K562 (cell line): ENCODE measurements at regions not wholly inside any gene's neighbourhood (a gene's known extent, or its start where the extent isn't known, plus 50 kb on each side); places are given as distances from the start of the nearest gene placed in this dataset.

Source experiments
- ATAC-seq: fragments of 200-7000 bp; cut with Tn5 transposase; 3 replicates; pipeline ENCODE4 v1.9.1; 2020; ENCODE audit warnings: moderate library complexity
- BruUV-seq: library from RNA; stranded (reverse); fragments of 400-500 nt; replicated peaks from 2 replicates; lab custom pipeline; 2021; lab: Mats Ljungman, UMichigan
- CTCF ChIA-PET: fragments of 300-600 bp; formaldehyde crosslinking; extraction: SDS; loops from one replicate; lab custom pipeline; 2021; ENCODE audit warnings: low intra/inter-chr PET ratio; lab: Yijun Ruan, JAX
- POLR2A ChIA-PET: fragments of 300-600, 350-650 bp; sonication (Branson Sonifier 250); formaldehyde crosslinking; extraction: SDS; loops from one replicate; lab custom pipeline; 2021; ENCODE audit warnings: antibody characterized with exemption, inconsistent platforms; lab: Yijun Ruan, JAX
- DNase-seq, 4 experiments: peaks; one replicate each; pipeline versions ENCODE4 v3.0.0 to v3.0.0-alpha.2; 2011 to 2018; ENCODE audit warnings: low spot score in 3 of 4, mixed read lengths in 3 of 4; ENCODE audit errors: extremely low read depth in 1 of 4
- FAIRE-seq: peaks from 2 replicates; lab custom pipeline; 2011; peaks lifted over from hg19 to GRCh38; lab: Jason Lieb, UNC
- H2AFZ ChIP-seq: 2 replicates; pipeline ENCODE4 v1.6.0; 2011; ENCODE audit warnings: low read depth, low read length, control low read depth, inconsistent platforms
- H3K27ac ChIP-seq: fragments of 200-600 bp; 3 replicates; pipeline ENCODE4 v1.8.0; 2011; ENCODE audit warnings: low read depth, mild to moderate bottlenecking, control low read depth, inconsistent platforms, low read length, moderate library complexity, mixed read lengths; ENCODE audit errors: extremely low read depth
- H3K27me3 ChIP-seq, 2 experiments: fragments of 300-600 bp in 1 of 2; 2 replicates in 1 of 2; 3 replicates in 1 of 2; pipeline versions ENCODE4 v1.6.0 to v1.8.0; 2011; ENCODE audit warnings: inconsistent platforms in 2 of 2, low read length in 2 of 2, mild to moderate bottlenecking in 1 of 2, mixed read lengths in 1 of 2, moderate library complexity in 1 of 2; ENCODE audit not compliant: control insufficient read depth in 2 of 2, insufficient read depth in 2 of 2
- H3K36me3 ChIP-seq: fragments of 300-600 bp; 3 replicates; pipeline ENCODE4 v1.8.0; 2011; ENCODE audit warnings: mild to moderate bottlenecking, low read length, inconsistent platforms; ENCODE audit not compliant: control insufficient read depth, insufficient read depth
- H3K4me1 ChIP-seq, 2 experiments: fragments of 200-600 bp in 1 of 2; replicated peaks in 1 of 2; 2 replicates in 1 of 2; 3 replicates in 1 of 2; pipeline versions ENCODE4 v1.5.1 to v1.8.0; 2011; ENCODE audit warnings: inconsistent platforms in 2 of 2, low read length in 2 of 2, mild to moderate bottlenecking in 1 of 2, mixed read lengths in 1 of 2, moderate library complexity in 1 of 2; ENCODE audit not compliant: control insufficient read depth in 2 of 2, insufficient read depth in 2 of 2
- H3K4me2 ChIP-seq: 2 replicates; pipeline ENCODE4 v1.6.1; 2011; ENCODE audit warnings: low read length, control low read depth, inconsistent platforms, mixed read lengths; ENCODE audit not compliant: insufficient read depth
- H3K4me3 ChIP-seq: fragments of 200-600 bp; sonication (generic), shearing (Covaris generic); 2 replicates; pipeline ENCODE4 v1.5.1; 2016; ENCODE audit warnings: control low read depth, inconsistent platforms
- H3K79me2 ChIP-seq: fragments of 200-600 bp; 3 replicates; pipeline ENCODE4 v1.8.0; 2011; ENCODE audit warnings: low read length, inconsistent platforms; ENCODE audit not compliant: control insufficient read depth, insufficient read depth
- H3K9ac ChIP-seq, 2 experiments: 2 replicates each; pipeline versions ENCODE4 v1.6.0 to v1.6.1; 2011; ENCODE audit warnings: low read depth in 2 of 2, low read length in 2 of 2, control low read depth in 1 of 2, inconsistent platforms in 1 of 2, mild to moderate bottlenecking in 1 of 2, mixed read lengths in 1 of 2; ENCODE audit not compliant: insufficient read depth in 1 of 2
- H3K9me1 ChIP-seq: one replicate; pipeline ENCODE4 v1.6.0; 2011; ENCODE audit warnings: inconsistent platforms, mild to moderate bottlenecking, low read length, moderate library complexity; ENCODE audit not compliant: control insufficient read depth, insufficient read depth
- H3K9me3 ChIP-seq: replicated peaks from 2 replicates; pipeline ENCODE4 v1.5.1; 2011; ENCODE audit warnings: low read depth, low read length, inconsistent platforms; ENCODE audit not compliant: control insufficient read depth, insufficient read depth
- H4K20me1 ChIP-seq: replicated peaks from 2 replicates; pipeline ENCODE4 v1.6.1; 2011; ENCODE audit warnings: low read length, inconsistent platforms, mixed read lengths; ENCODE audit not compliant: control insufficient read depth, insufficient read depth
- ILK ChIP-seq: fragments of 450-650 bp; IDR thresholded peaks from 2 replicates; pipeline ENCODE4 v1.6.1; 2016; ENCODE audit warnings: missing genetic modification characterization, low read depth, mild to moderate bottlenecking, missing compliant biosample characterization, moderate library complexity, borderline replicate concordance
- NR1H2 ChIP-seq: sonication (generic); formaldehyde crosslinking; IDR thresholded peaks from 2 replicates; pipeline ENCODE4 v1.4.0; 2020; ENCODE audit warnings: mild to moderate bottlenecking, missing genetic modification reagents
- RNF2 ChIP-seq: sonication (generic); IDR thresholded peaks from 2 replicates; pipeline ENCODE4 v1.6.1; 2016
- TAL1 ChIP-seq: fragments of 450-650 bp; IDR thresholded peaks from 2 replicates; pipeline ENCODE4 v1.6.1; 2016; ENCODE audit warnings: mild to moderate bottlenecking
- ZBTB1 ChIP-seq: sonication (generic); formaldehyde crosslinking; IDR thresholded peaks from 2 replicates; pipeline ENCODE4 v1.8.1; 2023; ENCODE audit warnings: missing genetic modification reagents, low read depth, mild to moderate bottlenecking, borderline replicate concordance
- ZNF143 ChIP-seq: sonication (generic); formaldehyde crosslinking; IDR thresholded peaks from 2 replicates; pipeline ENCODE4 v1.9.0; 2022; ENCODE audit warnings: mild to moderate bottlenecking, missing genetic modification reagents
- ZNF354B ChIP-seq: fragments of 250-450 bp; sonication (Bioruptor Pico); IDR thresholded peaks from 2 replicates; pipeline ENCODE4 v1.4.0; 2020
- WGBS: fragments of 100-300 bp; shearing (Covaris generic); methylation state at CpG from one replicate; pipeline ENCODE4 v1.1.6; 2016; ENCODE audit warnings: low coverage, mixed read lengths; ENCODE audit not compliant: insufficient coverage; ENCODE audit errors: missing lambda C conversion rate; 5-methylcytosine and 5-hydroxymethylcytosine counted together
- in situ Hi-C: fragments of 300-500 bp; cut with MboI; formaldehyde crosslinking; loops from 4 replicates; pipeline ENCODE4 v1.15.0; 2018; ENCODE audit warnings: inconsistent platforms, mixed read lengths
- intact Hi-C: fragments of 100-400 bp; cut with micrococcal nuclease; formaldehyde crosslinking; loops from 2 replicates; pipeline ENCODE4 v1.14.2; 2022
- TF ChIP-seq, protein P1 (sequence below): sonication (generic); IDR thresholded peaks from 2 replicates; pipeline ENCODE4 v1.6.1; 2016
- TF ChIP-seq, protein P2 (sequence below): fragments of 250-450 bp; sonication (Bioruptor Pico); IDR thresholded peaks from 2 replicates; pipeline ENCODE4 v1.4.0; 2020; ENCODE audit warnings: mild to moderate bottlenecking, moderate library complexity, borderline replicate concordance

DNA sequence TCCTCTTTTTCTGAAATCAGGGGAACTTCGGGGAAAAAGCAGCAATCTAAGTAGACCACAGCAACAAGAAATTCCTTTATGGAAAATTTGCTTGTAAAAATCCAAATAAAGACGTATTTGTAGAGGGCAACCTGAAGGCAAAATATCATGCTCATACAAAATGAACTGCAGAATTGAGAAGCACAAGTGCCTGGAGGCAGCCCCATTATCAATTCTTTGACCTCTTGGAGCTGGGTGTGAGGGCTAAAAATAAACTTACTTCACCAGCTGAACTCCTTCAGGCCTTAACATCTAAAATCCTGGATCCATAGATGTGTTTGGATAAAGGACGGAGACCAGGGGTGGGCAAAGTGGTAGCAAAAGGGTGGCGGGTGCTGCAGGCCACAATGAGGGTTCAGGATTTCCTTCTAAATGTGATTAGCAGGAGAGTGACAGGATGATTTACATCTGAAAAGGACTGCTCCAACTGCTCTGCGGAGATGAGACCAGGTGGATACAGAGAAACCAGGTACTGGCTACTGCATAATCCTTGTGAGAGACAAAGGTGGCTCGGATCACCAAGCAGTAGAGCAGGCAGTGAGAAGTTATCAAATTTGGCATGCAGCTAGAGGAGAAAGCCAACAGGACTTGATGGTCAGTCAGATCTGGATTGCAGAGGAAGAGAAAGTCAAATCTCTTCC, 81.7 kb upstream of the TJP1 start:
- Histone ChIP-seq H4K20me1 (no peaks in the 10 kb centered on the region), H3K4me2 (no peak overlapping the region)
- in situ Hi-C loops: no loop called here

DNA sequence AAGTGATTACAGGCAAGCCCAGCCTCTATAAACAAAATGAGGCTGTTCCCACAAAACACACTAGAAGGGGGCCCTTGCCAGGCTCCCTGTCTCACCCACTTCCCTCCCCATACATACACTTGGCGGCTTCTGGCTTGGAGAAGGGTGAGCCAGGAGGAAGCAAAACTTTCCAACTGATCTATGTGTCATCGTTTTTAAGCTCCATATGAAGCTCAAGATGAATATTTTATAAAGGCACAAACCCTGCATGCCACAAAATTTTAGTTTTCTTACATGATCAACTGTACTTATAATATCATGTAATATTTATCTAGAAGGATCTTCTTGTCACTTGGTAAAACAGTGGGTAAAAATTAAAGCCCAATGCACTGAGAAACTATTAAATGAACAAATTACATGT, 80.8 kb upstream of the TJP1 start:
- Histone ChIP-seq H3K9ac (no peak overlapping the region), H3K4me1 (no peaks in the 10 kb centered on the region), H3K36me3 (no peaks in the 10 kb centered on the region), H3K4me2 (no peak overlapping the region), H3K79me2 (no peaks in the 10 kb centered on the region), H2AFZ (no peak overlapping the region), H3K9me1 (no peaks in the 10 kb centered on the region), H3K27me3 (peaks cover 15 to 25% of the 10 kb centered on the region in 2 experiments), H4K20me1 (no peaks in the 10 kb centered on the region), H3K9me3 (no peaks in the 10 kb centered on the region), H3K27ac (no peak overlapping the region), H3K4me3 (no peak overlapping the region)
- CTCF ChIA-PET: no interaction called here
- BruUV-seq: no TSS peak
- in situ Hi-C loops: no loop called here
- POLR2A ChIA-PET: no interaction called here
- intact Hi-C loops: no loop called here
- FAIRE-seq (no peak), DNase-seq (no peak), ATAC-seq (no peak)
- 0% methylated on average over 2 of the region's 2 CpGs for WGBS
- TF ChIP-seq, protein P1, sequence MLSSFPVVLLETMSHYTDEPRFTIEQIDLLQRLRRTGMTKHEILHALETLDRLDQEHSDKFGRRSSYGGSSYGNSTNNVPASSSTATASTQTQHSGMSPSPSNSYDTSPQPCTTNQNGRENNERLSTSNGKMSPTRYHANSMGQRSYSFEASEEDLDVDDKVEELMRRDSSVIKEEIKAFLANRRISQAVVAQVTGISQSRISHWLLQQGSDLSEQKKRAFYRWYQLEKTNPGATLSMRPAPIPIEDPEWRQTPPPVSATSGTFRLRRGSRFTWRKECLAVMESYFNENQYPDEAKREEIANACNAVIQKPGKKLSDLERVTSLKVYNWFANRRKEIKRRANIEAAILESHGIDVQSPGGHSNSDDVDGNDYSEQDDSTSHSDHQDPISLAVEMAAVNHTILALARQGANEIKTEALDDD: no peak
- no peak for TF ChIP-seq RNF2
- TF ChIP-seq, protein P2, sequence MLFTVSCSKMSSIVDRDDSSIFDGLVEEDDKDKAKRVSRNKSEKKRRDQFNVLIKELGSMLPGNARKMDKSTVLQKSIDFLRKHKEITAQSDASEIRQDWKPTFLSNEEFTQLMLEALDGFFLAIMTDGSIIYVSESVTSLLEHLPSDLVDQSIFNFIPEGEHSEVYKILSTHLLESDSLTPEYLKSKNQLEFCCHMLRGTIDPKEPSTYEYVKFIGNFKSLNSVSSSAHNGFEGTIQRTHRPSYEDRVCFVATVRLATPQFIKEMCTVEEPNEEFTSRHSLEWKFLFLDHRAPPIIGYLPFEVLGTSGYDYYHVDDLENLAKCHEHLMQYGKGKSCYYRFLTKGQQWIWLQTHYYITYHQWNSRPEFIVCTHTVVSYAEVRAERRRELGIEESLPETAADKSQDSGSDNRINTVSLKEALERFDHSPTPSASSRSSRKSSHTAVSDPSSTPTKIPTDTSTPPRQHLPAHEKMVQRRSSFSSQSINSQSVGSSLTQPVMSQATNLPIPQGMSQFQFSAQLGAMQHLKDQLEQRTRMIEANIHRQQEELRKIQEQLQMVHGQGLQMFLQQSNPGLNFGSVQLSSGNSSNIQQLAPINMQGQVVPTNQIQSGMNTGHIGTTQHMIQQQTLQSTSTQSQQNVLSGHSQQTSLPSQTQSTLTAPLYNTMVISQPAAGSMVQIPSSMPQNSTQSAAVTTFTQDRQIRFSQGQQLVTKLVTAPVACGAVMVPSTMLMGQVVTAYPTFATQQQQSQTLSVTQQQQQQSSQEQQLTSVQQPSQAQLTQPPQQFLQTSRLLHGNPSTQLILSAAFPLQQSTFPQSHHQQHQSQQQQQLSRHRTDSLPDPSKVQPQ: no peak

More for the DNA sequence above, 81.7 kb upstream of the TJP1 start:
- intact Hi-C loops: no loop called here
- H3K36me3 ChIP-seq: no peaks in the 10 kb centered on the region
- H3K9ac ChIP-seq: no peak overlapping the region
- ChIA-PET CTCF (no interaction called here), POLR2A (interaction anchor here (0.6 kb wide), 1 partner anchor 17 kb away, joined by 5 read pairs; no protein-coding TSS in a partner anchor)
- DNase-seq: no peak
- no peak for FAIRE-seq
- no peaks in the 10 kb centered on the region for H3K9me3 ChIP-seq
- no peak for ATAC-seq
- no peak overlapping the region for H3K4me3 ChIP-seq
- WGBS: 2% methylated on average over 6 of the region's 6 CpGs
- H3K9me1 ChIP-seq: no peaks in the 10 kb centered on the region
- H3K4me1 ChIP-seq: no peaks in the 10 kb centered on the region
- H2AFZ ChIP-seq: no peak overlapping the region
- peaks cover 15 to 25% of the 10 kb centered on the region in 2 experiments for H3K27me3 ChIP-seq
- no peaks in the 10 kb centered on the region for H3K79me2 ChIP-seq
- BruUV-seq: no TSS peak
- no peak for TF ChIP-seq ZNF143 (CRISPR knock-in tag)
- TF ChIP-seq ZBTB1: no peak
- TF ChIP-seq ILK (tag): no peak
- no peak for TF ChIP-seq TAL1
- TF ChIP-seq ZNF354B (CRISPR knock-in tag): no peak
- no peak for TF ChIP-seq NR1H2 (CRISPR knock-in tag)
- H3K27ac ChIP-seq: no peak overlapping the region
